Natural killer cell (primary cell): ENCODE measurements at regions not wholly inside any gene's neighbourhood (a gene's known extent, or its start where the extent isn't known, plus 50 kb on each side); places are given as distances from the start of the nearest gene placed in this dataset.

Source experiments
- ATAC-seq, 3 donors: fragments of 150-1000 bp in 2 of 3; fragments of 200-7000 bp in 1 of 3; cut with Tn5 transposase; 1 replicate in 1 of 3; 2 replicates in 2 of 3; pipeline ENCODE4 v1.10.0; 2021; ENCODE audit warnings: mild to moderate bottlenecking in 2 of 3, moderate library complexity in 2 of 3
- DNase-seq, 2 donors: peaks; one replicate each; pipeline versions ENCODE4 v3.0.0 to v3.0.0-alpha.2; 2013 to 2021; ENCODE audit warnings: mixed read lengths in 1 of 2
- H3K27ac ChIP-seq: one replicate; pipeline ENCODE4 v1.5.1; 2013; ENCODE audit warnings: mild to moderate bottlenecking, low read length
- H3K27me3 ChIP-seq: one replicate; pipeline ENCODE4 v1.6.1; 2013; ENCODE audit warnings: low read length; ENCODE audit not compliant: control insufficient read depth, insufficient read depth
- H3K36me3 ChIP-seq: one replicate; pipeline ENCODE4 v1.6.1; 2013; ENCODE audit warnings: low read length; ENCODE audit not compliant: control insufficient read depth, insufficient read depth
- H3K4me1 ChIP-seq: one replicate; pipeline ENCODE4 v1.6.1; 2013; ENCODE audit warnings: low read length; ENCODE audit not compliant: control insufficient read depth, insufficient read depth
- H3K4me3 ChIP-seq: one replicate; pipeline ENCODE4 v1.5.1; 2013; ENCODE audit warnings: low read length
- H3K9me3 ChIP-seq: one replicate; pipeline ENCODE4 v1.6.1; 2013; ENCODE audit warnings: low read length; ENCODE audit not compliant: control insufficient read depth, insufficient read depth
- H3K27ac Mint-ChIP-seq, 2 donors: one replicate each; pipeline ENCODE4 v1.8.0; 2022; ENCODE audit warnings: mild to moderate bottlenecking in 2 of 2, mixed read lengths in 2 of 2, moderate library complexity in 1 of 2
- H3K27me3 Mint-ChIP-seq, 2 donors: one replicate each; pipeline ENCODE4 v1.8.0; 2022; ENCODE audit warnings: low read depth in 2 of 2, mixed read lengths in 2 of 2
- H3K36me3 Mint-ChIP-seq: one replicate; pipeline ENCODE4 v1.8.0; 2022; ENCODE audit warnings: mixed read lengths
- H3K4me1 Mint-ChIP-seq, 2 donors: one replicate each; pipeline ENCODE4 v1.8.0; 2022; ENCODE audit warnings: mixed read lengths in 2 of 2
- H3K4me3 Mint-ChIP-seq: one replicate; pipeline ENCODE4 v1.8.0; 2022; ENCODE audit warnings: mild to moderate bottlenecking, moderate library complexity, mixed read lengths
- H3K9me3 Mint-ChIP-seq, 2 donors: one replicate each; pipeline ENCODE4 v1.8.0; 2022; ENCODE audit warnings: mixed read lengths in 2 of 2
- WGBS: methylation state at CpG from one replicate; pipeline ENCODE4 v1.1.7; 2013; ENCODE audit warnings: missing lambda C conversion rate; ENCODE audit not compliant: insufficient coverage; 5-methylcytosine and 5-hydroxymethylcytosine counted together
- intact Hi-C: fragments of 100-400 bp; cut with micrococcal nuclease; formaldehyde crosslinking; loops from one replicate; pipeline ENCODE4 v1.14.2; 2022
- TF ChIP-seq, protein P1 (sequence below): fragments of 200-600 bp; IDR thresholded peaks from one replicate; pipeline ENCODE4 v1.8.0; 2022; ENCODE audit warnings: antibody characterized with exemption

GRCh38 chr22:27483095-27483785 lies 318.3 kb downstream of the MN1 start:
- no peak overlapping the region for H3K27ac Mint-ChIP-seq
- 77% methylated on average over 8 of the region's 12 CpGs for WGBS
- no peak overlapping the region for H3K4me3 Mint-ChIP-seq
- peaks cover 13 to 14% of the 10 kb centered on the region in 2 donors for H3K27me3 Mint-ChIP-seq
- H3K27me3 ChIP-seq = no peaks in the 10 kb centered on the region
- DNase-seq = no peak
- no peaks in the 10 kb centered on the region for H3K9me3 Mint-ChIP-seq
- no peak overlapping the region for H3K27ac ChIP-seq
- TF ChIP-seq, protein P1, sequence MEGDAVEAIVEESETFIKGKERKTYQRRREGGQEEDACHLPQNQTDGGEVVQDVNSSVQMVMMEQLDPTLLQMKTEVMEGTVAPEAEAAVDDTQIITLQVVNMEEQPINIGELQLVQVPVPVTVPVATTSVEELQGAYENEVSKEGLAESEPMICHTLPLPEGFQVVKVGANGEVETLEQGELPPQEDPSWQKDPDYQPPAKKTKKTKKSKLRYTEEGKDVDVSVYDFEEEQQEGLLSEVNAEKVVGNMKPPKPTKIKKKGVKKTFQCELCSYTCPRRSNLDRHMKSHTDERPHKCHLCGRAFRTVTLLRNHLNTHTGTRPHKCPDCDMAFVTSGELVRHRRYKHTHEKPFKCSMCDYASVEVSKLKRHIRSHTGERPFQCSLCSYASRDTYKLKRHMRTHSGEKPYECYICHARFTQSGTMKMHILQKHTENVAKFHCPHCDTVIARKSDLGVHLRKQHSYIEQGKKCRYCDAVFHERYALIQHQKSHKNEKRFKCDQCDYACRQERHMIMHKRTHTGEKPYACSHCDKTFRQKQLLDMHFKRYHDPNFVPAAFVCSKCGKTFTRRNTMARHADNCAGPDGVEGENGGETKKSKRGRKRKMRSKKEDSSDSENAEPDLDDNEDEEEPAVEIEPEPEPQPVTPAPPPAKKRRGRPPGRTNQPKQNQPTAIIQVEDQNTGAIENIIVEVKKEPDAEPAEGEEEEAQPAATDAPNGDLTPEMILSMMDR = no peak
- ATAC-seq = no peak
- intact Hi-C loops = no loop called here
- H3K36me3 ChIP-seq = no peaks in the 10 kb centered on the region
- H3K9me3 ChIP-seq = no peaks in the 10 kb centered on the region
- no peaks in the 10 kb centered on the region for H3K36me3 Mint-ChIP-seq
- H3K4me1 ChIP-seq = no peaks in the 10 kb centered on the region
- no peak overlapping the region for H3K4me3 ChIP-seq
- no peaks in the 10 kb centered on the region for H3K4me1 Mint-ChIP-seq

DNA sequence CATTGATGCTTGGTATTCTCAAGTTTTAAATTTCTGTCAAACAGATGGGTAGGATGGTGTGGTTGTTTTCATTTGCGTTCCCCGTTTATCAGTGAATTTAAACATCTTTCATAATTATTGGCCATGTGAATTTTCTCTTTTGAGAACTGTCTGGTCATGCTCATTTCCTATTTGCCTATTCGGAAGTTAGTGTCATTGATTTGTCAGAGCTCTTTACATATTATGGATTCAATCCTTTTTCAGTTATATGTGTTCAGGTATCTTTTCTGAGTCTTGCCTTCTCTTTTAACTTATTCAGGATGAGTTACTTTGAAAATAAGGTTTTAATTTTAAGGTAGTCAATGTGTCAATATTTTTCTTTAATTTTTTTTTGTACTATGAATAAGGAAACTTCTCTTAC lies 315.7 kb downstream of the MN1 start:
- DNase-seq (no peak), ATAC-seq (no peak)
- Mint-ChIP-seq H3K27ac (no peak overlapping the region), H3K9me3 (no peaks in the 10 kb centered on the region), H3K4me3 (no peak overlapping the region), H3K36me3 (no peaks in the 10 kb centered on the region), H3K4me1 (no peaks in the 10 kb centered on the region), H3K27me3 (peaks cover 13 to 14% of the 10 kb centered on the region in 2 donors)
- TF ChIP-seq, protein P1 = no peak
- Histone ChIP-seq H3K4me1 (no peaks in the 10 kb centered on the region), H3K4me3 (no peak overlapping the region), H3K27me3 (no peaks in the 10 kb centered on the region), H3K9me3 (no peaks in the 10 kb centered on the region), H3K36me3 (no peaks in the 10 kb centered on the region), H3K27ac (no peak overlapping the region)
- intact Hi-C loops = no loop called here
- 83% methylated on average over 1 of the region's 3 CpGs for WGBS

DNA sequence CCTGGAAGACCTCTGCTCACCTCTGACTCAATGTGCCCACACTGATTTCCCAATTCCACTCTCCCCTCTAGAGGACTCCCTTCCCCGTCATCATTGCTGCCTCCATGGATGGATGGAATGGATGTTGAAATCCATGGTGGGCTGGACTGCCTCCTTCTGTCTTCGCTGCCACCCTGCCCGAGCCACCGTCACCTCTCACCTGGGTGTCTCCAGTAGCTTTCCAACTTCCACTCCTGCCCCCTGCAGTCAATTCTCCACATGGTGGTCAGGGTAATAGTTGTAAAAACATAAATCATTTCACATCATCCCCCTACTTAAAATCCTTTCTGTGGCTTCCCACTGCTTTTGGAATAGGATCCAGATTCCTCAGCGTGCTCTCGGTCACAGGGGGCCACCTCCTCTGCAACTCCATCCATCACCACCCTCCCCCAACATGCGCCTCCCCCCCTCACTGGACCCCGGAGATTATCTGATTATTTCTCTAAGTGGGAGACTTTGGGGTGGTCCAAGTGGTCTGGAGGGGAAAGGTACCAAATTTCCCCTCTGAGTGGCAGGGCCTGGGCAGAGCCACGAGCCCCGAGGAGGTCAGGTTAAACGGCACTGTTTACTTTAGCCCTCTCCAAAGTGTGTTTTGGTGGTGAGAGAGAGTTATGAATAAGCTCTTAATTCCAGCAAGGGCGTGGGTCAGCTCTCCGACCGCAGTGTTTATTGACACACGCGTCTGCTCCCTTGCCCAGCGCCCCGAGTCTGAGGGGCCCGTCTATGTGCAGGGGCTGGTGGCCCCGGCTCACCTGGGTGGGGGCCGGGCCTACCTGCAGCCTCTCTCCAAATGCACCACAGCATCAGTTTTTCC lies 313.7 kb downstream of the MN1 start:
- H3K4me1 Mint-ChIP-seq = peaks cover 0 to 6% of the 10 kb centered on the region in 2 donors
- TF ChIP-seq, protein P1 = no peak
- WGBS = 82% methylated on average over 18 of the region's 21 CpGs
- peaks cover 9 to 10% of the 10 kb centered on the region in 2 donors for H3K27me3 Mint-ChIP-seq
- H3K4me1 ChIP-seq = no peaks in the 10 kb centered on the region
- DNase-seq (no peak), ATAC-seq (no peak)
- no peak overlapping the region for H3K4me3 ChIP-seq
- no peak overlapping the region for H3K27ac ChIP-seq
- H3K36me3 ChIP-seq = no peaks in the 10 kb centered on the region
- intact Hi-C loops = no loop called here
- H3K9me3 ChIP-seq = no peaks in the 10 kb centered on the region
- peaks cover 0 to 4% of the 10 kb centered on the region in 2 donors for H3K9me3 Mint-ChIP-seq
- no peak overlapping the region for H3K27ac Mint-ChIP-seq
- no peaks in the 10 kb centered on the region for H3K27me3 ChIP-seq
- no peaks in the 10 kb centered on the region for H3K36me3 Mint-ChIP-seq
- no peak overlapping the region for H3K4me3 Mint-ChIP-seq
